ENCODE measurements at regions not wholly inside any gene's neighbourhood (a gene's known extent, or its start where the extent isn't known, plus 50 kb on each side); places are given as distances from the start of the nearest gene placed in this dataset.
A peak's percentile ranks its signal among the peaks of the same experiment; 100 is the strongest.

DNA sequence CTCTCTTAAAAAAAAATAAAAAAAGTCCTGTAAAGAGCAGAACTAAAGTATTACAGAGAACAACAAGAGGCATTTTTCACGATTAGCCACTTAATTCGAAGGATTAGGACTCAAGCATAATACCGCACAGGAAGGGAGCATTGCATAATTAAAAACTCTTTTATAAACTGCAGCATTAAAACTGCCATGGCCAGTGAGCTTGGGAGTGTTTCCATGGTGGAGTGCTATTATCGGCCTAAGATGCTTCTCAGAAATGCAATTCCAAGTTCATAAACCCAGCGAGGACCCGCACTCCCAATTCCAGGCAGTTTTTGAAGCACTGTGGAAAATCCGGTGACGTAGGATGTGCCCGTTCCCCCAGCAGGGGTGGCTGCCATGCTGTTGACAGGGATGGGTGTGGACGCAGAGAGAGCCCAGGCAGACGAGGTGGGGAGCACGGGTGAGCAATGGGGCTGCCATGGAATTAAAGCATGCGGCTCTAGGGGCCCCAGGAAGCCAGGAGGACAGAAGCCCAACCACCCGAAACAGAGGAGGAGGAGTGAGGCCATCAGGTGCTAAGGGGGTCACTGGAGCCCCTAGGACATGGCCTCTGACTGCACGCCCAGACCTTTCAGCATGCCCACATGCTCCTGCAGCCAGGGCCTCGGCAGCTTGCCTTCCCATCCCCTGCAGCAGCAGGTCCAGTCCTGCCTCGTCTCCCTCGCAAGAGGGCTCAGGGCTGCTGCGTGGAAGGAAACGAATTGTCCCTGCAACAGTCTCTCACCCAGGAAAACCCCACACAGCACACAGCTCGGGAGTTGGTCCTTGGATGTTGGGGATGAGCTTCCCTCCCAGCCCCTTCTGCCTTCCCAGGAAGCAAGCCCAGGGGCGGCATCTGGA lies 233.4 kb downstream of the NDUFA10 start:
- no peaks in the 10 kb centered on the region for H3K9me3 ChIP-seq (replicated peaks)
- H3K36me3 ChIP-seq, result no peaks in the 10 kb centered on the region
- H3K27me3 ChIP-seq, result peaks cover 7% of the 10 kb centered on the region; the same call in 1 of the 2 replicates
- no peaks in the 10 kb centered on the region for H3K4me1 ChIP-seq
- no peak overlapping the region for H3K4me3 ChIP-seq
- H3K27ac ChIP-seq, result no peak overlapping the region
- no peak for DNase-seq

GRCh38 chr2:239790721-239791120 lies 234.4 kb downstream of the NDUFA10 start:
- Histone ChIP-seq H3K4me1 (no peaks in the 10 kb centered on the region), H3K36me3 (no peaks in the 10 kb centered on the region), H3K27ac (no peak overlapping the region), H3K27me3 (peaks cover 7% of the 10 kb centered on the region; the same call in 1 of the 2 replicates), H3K4me3 (no peak overlapping the region), H3K9me3 (replicated peaks) (no peaks in the 10 kb centered on the region)
- no peak for DNase-seq

DNA sequence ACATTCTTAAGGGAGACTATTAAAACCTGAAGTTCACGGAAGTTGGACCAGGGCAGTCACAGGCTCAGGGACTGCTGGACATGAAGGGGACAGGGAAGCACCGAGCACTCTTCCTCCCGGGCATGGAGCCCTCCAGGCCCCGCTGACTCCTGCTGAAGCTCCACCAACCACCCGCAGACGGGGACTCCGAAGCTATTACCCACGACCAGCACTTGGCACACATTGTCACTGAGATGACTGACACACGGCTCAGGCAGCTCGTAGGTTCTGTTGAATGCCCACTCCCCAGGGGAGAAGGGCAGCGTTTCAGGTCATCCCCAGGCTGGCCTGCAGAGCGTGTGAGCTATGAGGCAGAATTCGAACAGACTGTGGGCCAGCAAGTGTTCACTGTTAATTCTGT lies 234.8 kb downstream of the NDUFA10 start:
- H3K9me3 ChIP-seq (replicated peaks), result no peaks in the 10 kb centered on the region
- H3K27me3 ChIP-seq, result peaks cover 7% of the 10 kb centered on the region; the same call in 1 of the 2 replicates
- no peak overlapping the region for H3K4me3 ChIP-seq
- H3K4me1 ChIP-seq, result no peaks in the 10 kb centered on the region
- no peak overlapping the region for H3K27ac ChIP-seq
- no peak for DNase-seq
- no peaks in the 10 kb centered on the region for H3K36me3 ChIP-seq

DNA sequence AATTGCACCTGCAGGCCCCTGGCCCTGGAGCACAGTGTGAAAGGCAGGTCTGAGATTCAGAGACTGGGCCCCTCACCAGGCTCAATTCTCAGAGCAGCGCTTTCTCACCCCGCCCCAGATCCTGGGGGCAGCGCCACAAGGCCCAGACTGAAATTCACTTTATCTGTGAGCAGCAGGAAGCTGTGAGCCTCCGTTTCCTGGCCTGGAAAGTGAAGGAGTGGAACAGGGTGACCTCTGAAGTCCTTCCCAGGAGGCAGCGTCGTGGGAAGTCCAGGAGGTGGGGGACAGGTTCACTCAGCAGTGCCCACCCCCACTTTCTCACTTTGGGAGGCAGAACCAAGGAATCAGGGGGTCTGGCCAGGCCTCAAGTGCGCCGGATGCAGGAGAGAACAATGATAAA lies 235.4 kb downstream of the NDUFA10 start:
- Histone ChIP-seq H3K36me3 (no peaks in the 10 kb centered on the region), H3K4me1 (no peaks in the 10 kb centered on the region), H3K4me3 (no peak overlapping the region), H3K27ac (no peak overlapping the region), H3K27me3 (peaks cover 7% of the 10 kb centered on the region; the same call in 1 of the 2 replicates), H3K9me3 (replicated peaks) (no peaks in the 10 kb centered on the region)
- no peak for DNase-seq

- Histone ChIP-seq H3K4me3 (no peak overlapping the region), H3K9me3 (replicated peaks) (no peaks in the 10 kb centered on the region), H3K27me3 (peaks cover 4% of the 10 kb centered on the region; the same call in 1 of the 2 replicates), H3K27ac (no peak overlapping the region), H3K36me3 (no peaks in the 10 kb centered on the region), H3K4me1 (no peaks in the 10 kb centered on the region)
- no peak for DNase-seq
Measured at GRCh38 chr2:239788576-239789098, 236.5 kb downstream of the NDUFA10 start.

- 0 out of 2 replicates have a peak, but pooled peaks cover 3% of the 10 kb centered on the region for H3K27me3 ChIP-seq
- H3K4me1 ChIP-seq, result no peaks in the 10 kb centered on the region
- H3K4me3 ChIP-seq, result no peak overlapping the region
- H3K9me3 ChIP-seq (replicated peaks), result no peaks in the 10 kb centered on the region
- no peak for DNase-seq
- no peaks in the 10 kb centered on the region for H3K36me3 ChIP-seq
- no peak overlapping the region for H3K27ac ChIP-seq
Measured at GRCh38 chr2:239787538-239788050, 237.5 kb downstream of the NDUFA10 start.

- H3K4me3 ChIP-seq, result no peak overlapping the region
- no peak overlapping the region for H3K27ac ChIP-seq
- no peaks in the 10 kb centered on the region for H3K4me1 ChIP-seq
- no peak for DNase-seq
- H3K9me3 ChIP-seq (replicated peaks), result no peaks in the 10 kb centered on the region
- no peaks in the 10 kb centered on the region for H3K36me3 ChIP-seq
- H3K27me3 ChIP-seq, result 0 out of 2 replicates have a peak, but pooled peaks cover 3% of the 10 kb centered on the region
Measured at GRCh38 chr2:239786791-239787190, 238.4 kb downstream of the NDUFA10 start.

DNA sequence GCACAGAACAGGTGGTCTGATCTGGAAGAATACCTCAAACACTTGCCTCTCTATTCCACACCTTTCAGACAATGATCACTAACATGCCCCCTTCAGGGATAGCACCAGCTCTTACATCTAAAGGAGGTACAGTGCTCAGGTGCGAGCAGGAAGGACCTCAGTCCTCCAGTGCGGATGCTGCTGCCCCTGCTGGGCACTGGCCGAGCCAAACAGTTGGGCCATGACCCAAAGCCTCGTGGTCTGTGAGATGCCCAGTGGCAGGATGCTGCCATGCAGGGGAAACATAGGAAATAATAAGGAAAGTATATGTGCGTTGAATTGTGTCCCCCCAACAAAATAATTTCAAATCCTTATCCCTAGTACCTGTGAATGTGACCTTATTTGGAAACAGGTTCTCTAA lies 243.7 kb downstream of the NDUFA10 start:
- Histone ChIP-seq H3K27ac (no peak overlapping the region), H3K27me3 (no peaks in the 10 kb centered on the region; the same call in 1 of the 2 replicates), H3K4me3 (no peak overlapping the region), H3K4me1 (peaks cover 15% of the 10 kb centered on the region), H3K9me3 (replicated peaks) (no peaks in the 10 kb centered on the region), H3K36me3 (no peaks in the 10 kb centered on the region)
- no peak for DNase-seq

GRCh38 chr2:239780236-239780994 lies 244.7 kb downstream of the NDUFA10 start:
- no peak for DNase-seq

GRCh38 chr2:239779584-239779983 lies 245.6 kb downstream of the NDUFA10 start:
- H3K27me3 ChIP-seq, result no peaks in the 10 kb centered on the region; the same call in 1 of the 2 replicates
- no peak for DNase-seq
- no peaks in the 10 kb centered on the region for H3K36me3 ChIP-seq
- no peaks in the 10 kb centered on the region for H3K9me3 ChIP-seq (replicated peaks)
- H3K4me3 ChIP-seq, result no peak overlapping the region
- peaks cover 15% of the 10 kb centered on the region for H3K4me1 ChIP-seq
- H3K27ac ChIP-seq, result no peak overlapping the region

More at GRCh38 chr2:239780236-239780994, 244.7 kb downstream of the NDUFA10 start:
- H3K27ac ChIP-seq, result no peak overlapping the region
- peaks cover 15% of the 10 kb centered on the region for H3K4me1 ChIP-seq
- no peaks in the 10 kb centered on the region for H3K9me3 ChIP-seq (replicated peaks)
- no peaks in the 10 kb centered on the region for H3K36me3 ChIP-seq
- H3K4me3 ChIP-seq, result no peak overlapping the region
- no peaks in the 10 kb centered on the region; the same call in 1 of the 2 replicates for H3K27me3 ChIP-seq

- peak; percentile 41 to 65 for DNase-seq
- H3K9me3 ChIP-seq (replicated peaks), result no peaks in the 10 kb centered on the region
- peaks cover 15% of the 10 kb centered on the region for H3K4me1 ChIP-seq
- H3K27me3 ChIP-seq, result no peaks in the 10 kb centered on the region; the same call in 1 of the 2 replicates
- no peaks in the 10 kb centered on the region for H3K36me3 ChIP-seq
- peak overlapping the region; percentile 57 for H3K27ac ChIP-seq
- H3K4me3 ChIP-seq, result no peak overlapping the region
Measured at GRCh38 chr2:239778861-239779558, 246.1 kb downstream of the NDUFA10 start.

DNA sequence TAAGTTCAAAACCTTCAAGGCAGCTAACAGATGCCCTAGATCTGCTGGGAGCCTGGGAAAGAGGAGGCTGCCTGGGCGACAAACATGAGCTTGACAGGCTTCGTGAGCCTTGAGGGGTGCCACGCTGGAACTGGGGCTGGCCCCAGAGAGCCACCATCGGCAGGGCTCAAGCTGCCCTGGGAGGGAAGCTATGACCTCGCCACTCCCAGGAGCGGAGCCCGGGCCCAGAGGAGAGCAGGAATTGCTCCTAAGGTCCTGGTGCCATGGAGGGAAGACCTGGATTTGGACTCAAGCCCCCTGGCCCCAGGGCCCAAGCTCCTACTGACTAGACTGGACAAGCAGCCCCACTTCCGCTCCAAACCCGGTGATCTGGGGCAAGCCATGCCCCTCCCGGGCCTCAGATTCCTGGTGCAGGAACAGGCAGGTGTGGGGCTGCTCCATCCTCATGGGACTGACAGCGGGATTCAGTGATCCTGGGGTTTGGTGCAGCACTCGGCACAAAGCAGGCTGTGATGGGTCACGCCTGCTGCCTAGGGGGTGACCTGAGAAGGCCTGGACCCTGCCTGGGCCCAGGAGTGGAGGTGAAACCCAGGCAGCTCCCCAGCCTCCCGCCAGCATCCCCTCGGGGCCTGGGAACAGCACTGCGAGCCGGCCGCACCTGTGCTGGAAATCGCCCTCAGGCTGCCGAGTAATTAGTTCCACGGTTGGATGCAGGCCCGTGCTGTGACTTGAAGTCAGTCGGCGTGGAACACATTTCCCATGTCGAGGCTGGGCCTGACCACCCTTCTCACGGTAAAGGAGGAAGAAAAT lies 246.9 kb downstream of the NDUFA10 start:
- peak overlapping the region; percentile 57 for H3K27ac ChIP-seq
- H3K4me3 ChIP-seq, result no peak overlapping the region
- H3K27me3 ChIP-seq, result no peaks in the 10 kb centered on the region; the same call in 1 of the 2 replicates
- no peaks in the 10 kb centered on the region for H3K36me3 ChIP-seq
- H3K4me1 ChIP-seq, result peaks cover 15% of the 10 kb centered on the region
- H3K9me3 ChIP-seq (replicated peaks), result no peaks in the 10 kb centered on the region
- peak; percentile 75 to 86 for DNase-seq

GRCh38 chr2:239777219-239777618 lies 247.9 kb downstream of the NDUFA10 start:
- no peak overlapping the region for H3K27ac ChIP-seq
- no peaks in the 10 kb centered on the region; the same call in 1 of the 2 replicates for H3K27me3 ChIP-seq
- no peaks in the 10 kb centered on the region for H3K9me3 ChIP-seq (replicated peaks)
- H3K36me3 ChIP-seq, result no peaks in the 10 kb centered on the region
- peaks cover 15% of the 10 kb centered on the region for H3K4me1 ChIP-seq
- no peak for DNase-seq
- no peak overlapping the region for H3K4me3 ChIP-seq
